Activated T-helper 2 cell treated with anti-CD3 and anti-CD28 coated beads, Interferon-gamma antibody, Interleukin-2, Interleukin-4, amounts not matched to agents 10 μg/mL and 5 μg/mL and 100 μg/mL, durations not matched to agents 14 hours and 24 hours and 36 hours (primary cell): ENCODE measurements at regions not wholly inside any gene's neighbourhood (a gene's known extent, or its start where the extent isn't known, plus 50 kb on each side); places are given as distances from the start of the nearest gene placed in this dataset.

Source experiments
- DNase-seq: peaks from one replicate; pipeline ENCODE4 v3.0.0; 2021; ENCODE audit warnings: low spot score
- H3K27ac Mint-ChIP-seq: one replicate; pipeline ENCODE4 v1.8.0; 2021; ENCODE audit warnings: mixed read lengths
- H3K27me3 Mint-ChIP-seq: one replicate; pipeline ENCODE4 v1.8.0; 2021; ENCODE audit warnings: low read depth, mixed read lengths
- H3K36me3 Mint-ChIP-seq: one replicate; pipeline ENCODE4 v1.8.0; 2021; ENCODE audit warnings: low read depth, mixed read lengths
- H3K4me1 Mint-ChIP-seq: one replicate; pipeline ENCODE4 v1.8.0; 2021; ENCODE audit warnings: low read depth, mixed read lengths
- H3K4me3 Mint-ChIP-seq: one replicate; pipeline ENCODE4 v1.8.0; 2021; ENCODE audit warnings: low read depth, mild to moderate bottlenecking, moderate library complexity, mixed read lengths
- H3K9me3 Mint-ChIP-seq: one replicate; pipeline ENCODE4 v1.8.0; 2021; ENCODE audit warnings: mixed read lengths
- intact Hi-C: fragments of 100-400 bp; cut with micrococcal nuclease; formaldehyde crosslinking; loops from one replicate; pipeline ENCODE4 v1.15.1; 2023

- Mint-ChIP-seq H3K4me3 (no peak overlapping the region), H3K9me3 (no peaks in the 10 kb centered on the region), H3K27ac (no peak overlapping the region), H3K27me3 (peaks cover 8% of the 10 kb centered on the region), H3K4me1 (no peaks in the 10 kb centered on the region), H3K36me3 (no peaks in the 10 kb centered on the region)
- intact Hi-C loops, result no loop called here
- no peak for DNase-seq
These were observed 318.0 kb downstream of the DMAC1 start for GRCh38 chr9:7481570-7481969.

DNA sequence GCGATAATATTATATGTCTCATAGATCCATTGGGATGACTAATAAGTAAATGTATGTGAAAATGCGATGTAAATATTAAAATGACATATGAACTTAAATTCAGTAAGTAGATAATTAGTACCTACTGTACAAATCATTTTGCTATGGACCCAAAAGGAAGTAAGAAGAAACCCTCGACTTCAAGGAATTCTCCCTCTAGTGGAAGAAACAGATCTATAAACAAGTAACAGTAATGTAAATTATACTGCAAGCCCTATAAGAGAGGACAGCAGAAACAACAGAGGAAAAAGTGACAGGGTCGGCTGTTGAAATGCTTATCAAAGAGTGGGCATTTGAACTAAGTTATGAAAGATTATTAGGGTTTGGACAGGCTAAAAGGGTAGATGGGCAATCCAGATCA lies 320.3 kb downstream of the DMAC1 start:
- Mint-ChIP-seq H3K4me3 (no peak overlapping the region), H3K27ac (no peak overlapping the region), H3K36me3 (no peaks in the 10 kb centered on the region), H3K27me3 (peaks cover 8% of the 10 kb centered on the region), H3K9me3 (no peaks in the 10 kb centered on the region), H3K4me1 (no peaks in the 10 kb centered on the region)
- DNase-seq, result no peak
- intact Hi-C loops, result no loop called here

- Mint-ChIP-seq H3K27ac (no peak overlapping the region), H3K9me3 (no peaks in the 10 kb centered on the region), H3K36me3 (no peaks in the 10 kb centered on the region), H3K27me3 (peaks cover 8% of the 10 kb centered on the region), H3K4me1 (no peaks in the 10 kb centered on the region), H3K4me3 (no peak overlapping the region)
- intact Hi-C loops, result no loop called here
- DNase-seq, result no peak
These were observed 320.9 kb downstream of the DMAC1 start for GRCh38 chr9:7478646-7479045.

- H3K36me3 Mint-ChIP-seq, result no peaks in the 10 kb centered on the region
- H3K27me3 Mint-ChIP-seq, result peaks cover 16% of the 10 kb centered on the region
- H3K27ac Mint-ChIP-seq, result no peak overlapping the region
- intact Hi-C loops, result loop anchor here (10.0 kb wide), 1 partner anchor 58 kb away; no protein-coding TSS in a partner anchor
- no peak overlapping the region for H3K4me3 Mint-ChIP-seq
- no peaks in the 10 kb centered on the region for H3K9me3 Mint-ChIP-seq
- H3K4me1 Mint-ChIP-seq, result no peaks in the 10 kb centered on the region
- DNase-seq, result no peak
These were observed 332.4 kb downstream of the DMAC1 start for GRCh38 chr9:7467186-7467585.

DNA sequence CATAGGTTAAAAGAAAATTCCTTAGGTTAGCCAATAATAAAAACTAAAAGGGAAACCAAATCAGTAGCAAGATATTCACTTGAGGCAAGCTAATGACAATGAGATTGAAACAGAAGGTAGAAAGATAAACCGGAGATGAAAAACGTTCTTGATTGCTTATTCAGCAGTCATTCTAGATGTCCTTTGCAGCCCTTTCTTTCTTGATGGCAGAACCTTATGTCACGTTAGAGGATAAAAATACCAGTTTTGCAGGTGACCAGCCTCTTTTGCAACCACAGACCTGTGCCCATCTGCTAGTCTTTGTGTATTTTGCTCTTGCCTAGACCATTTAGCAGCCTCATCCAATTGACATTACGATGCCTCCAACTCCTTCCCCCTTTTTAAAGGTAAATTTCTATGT lies 337.8 kb downstream of the DMAC1 start:
- Mint-ChIP-seq H3K27me3 (peaks cover 19% of the 10 kb centered on the region), H3K9me3 (no peaks in the 10 kb centered on the region), H3K27ac (no peak overlapping the region), H3K4me3 (no peak overlapping the region), H3K36me3 (no peaks in the 10 kb centered on the region), H3K4me1 (no peaks in the 10 kb centered on the region)
- intact Hi-C loops, result loop anchor here (10.0 kb wide), 1 partner anchor 63 kb away; no protein-coding TSS in a partner anchor
- DNase-seq, result no peak

GRCh38 chr9:7456793-7457530 lies 342.6 kb downstream of the DMAC1 start:
- Mint-ChIP-seq H3K27me3 (peaks cover 13% of the 10 kb centered on the region), H3K27ac (no peak overlapping the region), H3K9me3 (no peaks in the 10 kb centered on the region), H3K36me3 (no peaks in the 10 kb centered on the region), H3K4me3 (no peak overlapping the region), H3K4me1 (no peaks in the 10 kb centered on the region)
- intact Hi-C loops, result no loop called here
- DNase-seq, result no peak

GRCh38 chr9:7456377-7456776 lies 343.2 kb downstream of the DMAC1 start:
- Mint-ChIP-seq H3K27me3 (peaks cover 11% of the 10 kb centered on the region), H3K27ac (no peak overlapping the region), H3K4me3 (no peak overlapping the region), H3K4me1 (no peaks in the 10 kb centered on the region), H3K9me3 (no peaks in the 10 kb centered on the region), H3K36me3 (no peaks in the 10 kb centered on the region)
- intact Hi-C loops, result no loop called here
- DNase-seq, result no peak

- Mint-ChIP-seq H3K27me3 (peaks cover 8% of the 10 kb centered on the region), H3K27ac (no peak overlapping the region), H3K4me3 (no peak overlapping the region), H3K9me3 (no peaks in the 10 kb centered on the region), H3K4me1 (no peaks in the 10 kb centered on the region), H3K36me3 (no peaks in the 10 kb centered on the region)
- intact Hi-C loops, result no loop called here
- DNase-seq, result no peak
These were observed 345.0 kb downstream of the DMAC1 start for GRCh38 chr9:7454624-7455023.

GRCh38 chr9:7452378-7452777 lies 347.2 kb downstream of the DMAC1 start:
- intact Hi-C loops, result no loop called here
- H3K9me3 Mint-ChIP-seq, result no peaks in the 10 kb centered on the region
- no peaks in the 10 kb centered on the region for H3K36me3 Mint-ChIP-seq
- H3K27me3 Mint-ChIP-seq, result peaks cover 3% of the 10 kb centered on the region
- H3K27ac Mint-ChIP-seq, result no peak overlapping the region
- DNase-seq, result no peak
- no peak overlapping the region for H3K4me3 Mint-ChIP-seq
- H3K4me1 Mint-ChIP-seq, result no peaks in the 10 kb centered on the region

GRCh38 chr9:7451062-7451461 lies 348.5 kb downstream of the DMAC1 start:
- Mint-ChIP-seq H3K4me3 (no peak overlapping the region), H3K4me1 (no peaks in the 10 kb centered on the region), H3K36me3 (no peaks in the 10 kb centered on the region), H3K27me3 (peaks cover 3% of the 10 kb centered on the region), H3K27ac (no peak overlapping the region), H3K9me3 (peaks cover 3% of the 10 kb centered on the region)
- no peak for DNase-seq
- intact Hi-C loops, result no loop called here

- Mint-ChIP-seq H3K4me1 (no peaks in the 10 kb centered on the region), H3K4me3 (no peak overlapping the region), H3K27ac (no peak overlapping the region), H3K27me3 (peaks cover 6% of the 10 kb centered on the region), H3K36me3 (no peaks in the 10 kb centered on the region), H3K9me3 (peaks cover 8% of the 10 kb centered on the region)
- intact Hi-C loops, result no loop called here
- DNase-seq, result no peak
These were observed 356.0 kb downstream of the DMAC1 start for GRCh38 chr9:7443541-7443940.

DNA sequence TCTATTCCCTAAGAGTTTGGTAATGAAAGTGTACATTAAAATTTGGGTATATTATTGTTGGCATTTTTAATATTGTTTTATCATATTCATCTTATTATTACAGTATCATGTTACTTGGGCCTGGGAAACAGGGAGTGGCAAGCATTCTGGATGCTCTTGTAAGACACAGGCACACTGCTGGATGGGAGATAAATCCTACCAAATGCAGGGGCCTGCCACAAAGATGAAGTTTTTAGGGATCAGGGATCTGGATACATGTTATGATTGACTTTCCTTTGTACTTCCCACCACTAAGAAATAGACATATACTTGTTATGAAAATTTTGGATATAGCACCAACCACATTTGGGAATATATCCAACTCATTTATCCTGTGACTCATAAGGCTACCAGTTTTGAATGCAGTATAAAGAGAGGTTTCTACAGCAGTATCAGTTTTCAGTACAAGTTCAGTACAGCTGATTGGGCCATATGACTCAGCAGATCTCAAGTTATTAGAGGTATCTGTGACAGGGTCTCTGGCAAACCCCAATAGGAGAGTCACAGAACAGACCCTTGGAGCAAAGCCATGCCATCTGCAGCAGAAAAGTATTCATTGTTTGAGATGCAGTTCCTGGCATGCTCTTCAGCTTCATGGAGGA lies 360.1 kb downstream of the DMAC1 start:
- peaks cover 5% of the 10 kb centered on the region for H3K9me3 Mint-ChIP-seq
- no peak overlapping the region for H3K4me3 Mint-ChIP-seq
- H3K27me3 Mint-ChIP-seq, result peaks cover 10% of the 10 kb centered on the region
- H3K36me3 Mint-ChIP-seq, result no peaks in the 10 kb centered on the region
- H3K4me1 Mint-ChIP-seq, result no peaks in the 10 kb centered on the region
- H3K27ac Mint-ChIP-seq, result no peak overlapping the region
- DNase-seq, result no peak
- intact Hi-C loops, result no loop called here

DNA sequence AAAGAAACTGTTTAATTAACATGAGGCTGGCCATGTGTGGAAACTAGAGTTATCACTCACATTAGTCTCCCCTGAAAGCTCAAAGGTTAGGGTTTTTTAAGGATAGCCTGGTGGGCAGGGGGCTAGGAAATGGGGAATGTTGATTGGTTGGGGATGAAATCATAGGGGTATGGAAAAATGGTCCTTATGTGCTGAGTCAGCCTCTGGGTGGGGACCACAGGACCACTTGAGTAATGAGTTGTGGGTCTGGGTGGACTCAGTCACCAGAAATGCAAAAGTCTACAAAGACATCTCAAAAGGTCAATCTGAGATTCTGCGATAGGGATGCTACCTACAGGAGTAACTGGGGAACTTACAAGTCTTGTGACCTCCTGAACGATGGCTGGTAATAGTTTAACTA lies 362.8 kb downstream of the DMAC1 start:
- intact Hi-C loops, result no loop called here
- Mint-ChIP-seq H3K27ac (no peak overlapping the region), H3K36me3 (no peaks in the 10 kb centered on the region), H3K4me3 (no peak overlapping the region), H3K4me1 (no peaks in the 10 kb centered on the region), H3K27me3 (peaks cover 5% of the 10 kb centered on the region), H3K9me3 (peaks cover 12% of the 10 kb centered on the region)
- DNase-seq, result no peak
